ENCODE measurements at regions not wholly inside any gene's neighbourhood (a gene's known extent, or its start where the extent isn't known, plus 50 kb on each side); places are given as distances from the start of the nearest gene placed in this dataset.

DNA sequence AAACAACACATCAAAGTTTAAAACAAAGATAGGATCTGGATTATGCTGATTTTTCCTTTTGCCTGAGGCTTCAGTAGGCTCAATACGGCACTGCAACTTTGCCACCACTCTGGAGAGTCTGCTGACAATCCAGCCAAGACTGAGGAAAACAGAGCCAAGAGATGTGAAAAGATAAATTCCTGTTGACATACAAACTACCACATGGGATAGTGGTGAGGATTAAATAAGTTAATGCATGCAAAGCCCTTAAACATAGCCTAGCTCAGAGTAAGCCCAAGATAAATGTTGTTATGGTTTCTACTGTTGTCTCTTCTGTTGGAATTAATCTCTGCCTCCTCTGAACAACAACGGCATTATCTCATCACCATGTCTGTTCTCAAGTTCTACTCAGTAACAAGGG lies 245.9 kb upstream of the LMCD1 start:
- DNase-seq (ENCODE audit: low read depth): no peak

- DNase-seq (ENCODE audit: low read depth): no peak
Measured at GRCh38 chr3:8256441-8257071, 245.1 kb upstream of the LMCD1 start.

- no peak for DNase-seq (ENCODE audit: low read depth)
Measured at GRCh38 chr3:8261018-8261417, 240.6 kb upstream of the LMCD1 start.

DNA sequence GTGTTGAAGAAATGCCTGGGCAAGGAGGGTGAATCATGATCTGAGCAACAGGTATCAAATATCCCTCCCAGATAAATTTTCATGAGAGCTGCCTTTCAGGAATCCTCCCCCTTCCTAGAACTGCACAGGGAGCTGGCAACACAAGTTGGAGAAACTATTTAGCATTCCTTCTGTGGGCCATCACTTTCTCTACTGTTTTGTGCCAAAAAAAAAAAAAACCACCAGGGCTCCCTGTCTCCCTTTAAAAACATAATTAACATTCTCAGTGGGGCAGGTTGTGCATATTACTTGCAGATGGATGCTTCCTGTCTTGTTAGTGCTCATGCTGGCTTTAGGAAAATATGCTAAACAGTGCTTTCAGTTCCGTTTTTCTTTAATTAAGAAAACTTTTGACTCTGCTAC lies 234.9 kb upstream of the LMCD1 start:
- no peak for DNase-seq (ENCODE audit: low read depth)

GRCh38 chr3:8273479-8273878 lies 228.1 kb upstream of the LMCD1 start:
- no peak for DNase-seq (ENCODE audit: low read depth)

GRCh38 chr3:8276056-8276455 lies 225.6 kb upstream of the LMCD1 start:
- no peak for DNase-seq (ENCODE audit: low read depth)

- DNase-seq (ENCODE audit: low read depth): no peak
Measured at GRCh38 chr3:8276506-8276905, 225.1 kb upstream of the LMCD1 start.

- DNase-seq (ENCODE audit: low read depth): no peak
Measured at GRCh38 chr3:8278448-8278847, 223.2 kb upstream of the LMCD1 start.

GRCh38 chr3:8279476-8279875 lies 222.1 kb upstream of the LMCD1 start:
- DNase-seq (ENCODE audit: low read depth): no peak

GRCh38 chr3:8279886-8280550 lies 221.6 kb upstream of the LMCD1 start:
- DNase-seq (ENCODE audit: low read depth): no peak

DNA sequence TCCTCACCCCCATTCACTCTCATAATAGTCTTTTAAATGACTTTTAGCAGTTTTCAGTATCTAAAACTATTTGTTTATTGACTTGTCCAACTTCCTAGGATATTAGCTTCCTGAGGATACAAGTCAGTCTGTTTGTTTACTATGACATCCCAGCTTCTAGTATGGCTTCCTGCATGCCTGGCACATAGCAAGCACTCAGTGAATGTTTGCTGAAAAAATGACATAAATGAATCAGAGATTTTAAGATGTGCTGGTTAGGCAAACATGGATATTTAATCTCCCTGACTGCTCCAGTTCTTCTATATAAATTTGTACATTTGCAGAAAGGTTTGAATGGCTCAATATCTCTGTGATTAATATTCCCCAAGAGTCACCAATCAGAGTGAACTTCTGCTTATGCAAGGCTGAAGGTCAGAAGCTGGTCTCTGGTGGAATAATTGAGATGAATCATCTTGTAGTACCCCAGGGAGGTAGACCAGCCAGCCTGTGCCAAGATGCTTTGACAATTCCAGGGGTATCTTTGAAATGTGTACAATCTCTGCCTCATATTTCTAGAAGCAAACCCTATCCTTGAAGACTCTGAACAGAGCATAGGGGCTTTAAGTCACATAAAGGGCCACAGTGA lies 219.0 kb upstream of the LMCD1 start:
- DNase-seq (ENCODE audit: low read depth): no peak

DNA sequence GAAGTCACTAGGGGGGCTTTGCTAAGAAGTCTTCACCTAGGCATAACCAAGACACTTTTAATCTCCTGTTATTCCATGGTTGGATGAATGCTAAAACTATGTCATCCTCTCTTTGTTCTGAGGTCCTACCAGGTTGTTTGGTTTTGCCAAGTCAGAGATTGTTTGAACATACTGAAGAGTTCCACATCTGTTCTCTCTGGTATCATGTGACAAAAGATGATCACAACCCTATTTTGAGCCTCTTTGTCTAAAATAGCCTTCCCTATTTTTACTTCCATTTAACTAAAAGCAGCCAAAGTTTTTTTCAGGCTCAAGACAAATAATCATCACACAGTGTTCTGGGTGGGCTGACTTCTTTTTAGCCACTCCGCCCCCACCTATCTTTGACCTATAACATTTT lies 218.4 kb upstream of the LMCD1 start:
- DNase-seq (ENCODE audit: low read depth): no peak

DNA sequence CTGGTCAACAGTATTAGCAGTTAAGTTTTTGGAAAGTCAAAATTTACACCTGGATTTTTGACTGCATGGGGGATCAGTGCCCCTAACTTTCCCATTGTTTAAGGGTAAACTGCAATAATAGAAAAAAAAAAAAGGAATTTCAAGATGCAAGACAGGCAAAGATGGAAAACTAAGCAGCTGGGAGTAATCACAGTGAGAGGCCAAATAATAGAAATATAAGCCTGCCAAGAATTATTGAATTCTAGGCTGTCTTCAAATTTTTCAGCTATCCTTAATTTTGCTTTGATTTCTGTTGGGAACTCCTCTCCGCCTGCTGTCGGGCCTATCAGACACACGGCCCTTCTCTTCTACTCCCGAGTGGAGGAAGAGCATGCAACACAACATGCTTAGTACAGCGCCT lies 215.5 kb upstream of the LMCD1 start:
- DNase-seq (ENCODE audit: low read depth): no peak

DNA sequence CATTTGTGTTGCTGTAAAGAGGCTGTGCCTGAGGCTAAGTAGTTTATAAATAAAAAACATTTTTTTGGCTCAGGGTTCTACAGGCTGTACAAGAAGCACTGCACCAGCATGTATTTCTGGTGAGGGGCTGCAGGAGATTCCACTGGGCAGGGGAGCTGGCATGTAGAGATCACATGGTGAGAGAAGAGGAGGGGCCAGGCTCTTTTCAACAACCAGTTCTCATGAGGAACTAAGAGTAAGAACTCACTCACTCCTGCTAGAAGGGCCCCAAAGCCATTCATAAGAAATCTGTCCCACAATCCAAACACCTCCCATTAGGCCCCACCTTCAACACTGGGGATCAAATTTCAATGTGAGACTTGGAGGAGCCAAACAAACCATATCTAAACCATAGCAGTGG lies 214.9 kb upstream of the LMCD1 start:
- no peak for DNase-seq (ENCODE audit: low read depth)

- DNase-seq (ENCODE audit: low read depth): no peak
Measured at GRCh38 chr3:8290611-8291010, 211.0 kb upstream of the LMCD1 start.

GRCh38 chr3:8296461-8296860 lies 205.2 kb upstream of the LMCD1 start:
- DNase-seq (ENCODE audit: low read depth): no peak

DNA sequence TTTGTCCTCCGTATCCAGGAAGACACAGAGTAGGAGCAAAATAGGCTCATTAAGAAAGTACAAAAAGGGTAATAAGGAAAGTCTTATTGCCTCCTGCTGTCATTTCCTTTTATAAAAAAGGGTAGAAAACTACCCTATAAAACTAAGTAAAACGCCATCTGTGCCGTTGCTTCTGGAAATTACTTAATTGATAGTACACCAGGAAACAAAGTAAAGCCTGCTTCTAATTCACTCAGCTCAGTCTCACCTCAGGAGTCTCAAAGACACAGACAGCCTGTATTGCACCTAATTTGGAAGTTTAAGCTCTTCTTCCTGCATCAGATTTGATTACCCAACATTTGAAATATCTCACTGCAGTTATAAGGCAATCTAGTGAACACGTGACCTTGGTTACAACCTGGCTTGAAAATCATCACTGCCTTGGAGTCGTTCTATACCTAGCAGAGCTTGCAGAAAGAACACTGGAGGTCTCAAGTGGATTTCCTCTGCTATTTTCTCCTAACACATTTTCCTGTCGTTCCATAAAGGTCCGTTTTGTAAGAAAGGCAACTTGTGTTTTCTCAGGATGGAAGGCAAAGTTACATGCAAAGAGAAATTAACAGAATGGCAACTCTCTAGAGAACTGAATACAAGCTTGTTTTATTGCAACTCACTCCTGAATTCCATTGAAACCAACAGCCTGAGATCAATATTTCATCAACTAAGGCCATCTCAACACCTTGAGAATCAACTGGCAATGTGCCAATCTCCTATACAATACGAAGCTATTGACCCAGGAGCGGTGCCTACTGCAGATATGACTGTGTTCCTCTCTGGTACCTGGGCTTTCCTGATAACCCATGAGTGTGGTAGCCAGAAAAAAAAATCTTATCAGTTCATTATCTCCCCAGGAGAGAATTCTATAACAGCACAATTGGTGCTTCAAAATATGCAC lies 203.3 kb upstream of the LMCD1 start:
- no peak for DNase-seq (ENCODE audit: low read depth)

DNA sequence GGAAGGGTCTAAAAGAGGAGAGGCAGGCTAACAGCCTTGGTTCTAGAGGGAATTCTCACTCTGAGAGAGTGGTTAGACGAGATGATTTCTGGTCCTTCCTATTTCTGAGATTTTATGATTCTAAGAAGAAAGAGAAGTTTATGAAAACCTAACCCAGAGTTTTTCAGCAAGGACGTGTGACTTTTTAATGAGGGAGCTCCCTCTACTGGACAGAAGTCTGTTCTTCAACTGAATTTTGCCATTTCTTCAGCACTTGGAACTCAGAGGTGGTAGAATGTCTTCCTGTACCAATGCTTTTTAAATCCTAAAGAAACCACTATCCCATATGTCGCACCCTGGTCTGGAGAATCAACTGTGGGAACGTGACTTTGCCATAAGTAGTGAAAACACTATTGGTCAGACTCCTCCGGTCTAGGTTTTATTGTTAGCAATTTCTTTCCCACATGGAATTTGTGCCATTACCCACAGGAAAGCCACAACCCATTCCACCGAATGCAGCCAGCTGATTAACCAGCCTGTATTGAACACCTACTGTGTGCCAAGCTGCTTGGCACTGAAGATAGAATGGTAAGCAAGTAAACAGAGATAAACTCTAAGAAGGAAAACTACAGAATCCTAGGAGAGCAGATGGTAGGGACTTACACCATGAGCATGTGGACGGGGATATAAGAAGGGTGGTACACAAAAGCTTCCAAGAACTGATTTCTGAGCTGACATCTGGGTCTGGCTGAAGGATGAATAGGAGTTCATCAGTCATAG lies 199.5 kb upstream of the LMCD1 start:
- DNase-seq (ENCODE audit: low read depth): peak; percentile 26

- DNase-seq (ENCODE audit: low read depth): peak; percentile 8
Measured at GRCh38 chr3:8303466-8303865, 198.2 kb upstream of the LMCD1 start.

- DNase-seq (ENCODE audit: low read depth): no peak
Measured at GRCh38 chr3:8305371-8305770, 196.3 kb upstream of the LMCD1 start.

GRCh38 chr3:8307545-8308110 lies 194.0 kb upstream of the LMCD1 start:
- DNase-seq (ENCODE audit: low read depth): no peak

DNA sequence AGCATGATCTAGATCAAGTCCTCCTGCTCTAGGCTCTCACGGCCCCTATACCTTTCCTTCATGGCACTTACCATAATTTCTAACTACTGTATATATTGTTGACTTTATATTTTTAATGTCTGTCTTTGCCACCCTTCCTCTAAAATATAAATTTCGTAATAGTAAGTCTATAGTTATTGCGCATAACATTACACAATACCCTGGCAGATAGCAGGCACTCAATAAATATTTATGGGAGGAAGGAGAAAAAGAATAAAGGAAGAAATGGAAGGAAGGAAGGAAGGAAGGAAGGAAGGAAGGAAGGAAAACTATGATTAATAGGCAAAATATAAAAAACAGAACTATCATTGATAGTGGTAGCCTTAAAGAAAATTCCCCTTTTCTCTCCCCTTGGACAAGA lies 190.3 kb upstream of the LMCD1 start:
- DNase-seq (ENCODE audit: low read depth): no peak
